SU-DHL-6 (cell line): ENCODE measurements at regions not wholly inside any gene's neighbourhood (a gene's known extent, or its start where the extent isn't known, plus 50 kb on each side); places are given as distances from the start of the nearest gene placed in this dataset.

ENCODE experiments used
- CTCF ChIP-seq: fragments of 200-600 bp; sonication (generic); IDR thresholded peaks from one replicate; pipeline ENCODE4 v1.5.1; 2017; ENCODE audit warnings: antibody characterized with exemption, mild to moderate bottlenecking, low read length, moderate library complexity; ENCODE audit not compliant: insufficient read depth, poor library complexity, severe bottlenecking
- EZH2phosphoT487 ChIP-seq: fragments of 200-600 bp; sonication (generic), shearing (Covaris generic); conservative IDR thresholded peaks from 2 replicates; pipeline ENCODE4 v1.6.1; 2018; ENCODE audit warnings: mild to moderate bottlenecking, antibody characterized with exemption, low read length, moderate library complexity, mixed read lengths

GRCh38 chr12:87687362-87687761 lies 341.8 kb downstream of the C12orf50 start:
- TF ChIP-seq CTCF (no peak), EZH2phosphoT487 (no peak)
